ENCODE measurements at regions not wholly inside any gene's neighbourhood (a gene's known extent, or its start where the extent isn't known, plus 50 kb on each side); places are given as distances from the start of the nearest gene placed in this dataset.

- TF ChIP-seq POLR2A (IDR thresholded peaks at IDR 0.05; ENCODE audit: low read length), result no peak
- no peak for TF ChIP-seq GATA1 (IDR thresholded peaks at IDR 0.05; ENCODE audit: low read depth, low read length)
Observed at GRCh38 chr5:98994611-98995010, 65.8 kb upstream of the CHD1 start.

Data from erythroblast (primary cell).